HG02885 (cell line): ENCODE measurements at regions not wholly inside any gene's neighbourhood (a gene's known extent, or its start where the extent isn't known, plus 50 kb on each side); places are given as distances from the start of the nearest gene placed in this dataset.
"Not testable (repeated sequence)": the region's sequence is repeated elsewhere in the genome, so short reads cannot be mapped to it uniquely, and the experiment has no call there.

ENCODE experiments used
- ATAC-seq: cut with Tn5 transposase; IDR thresholded peaks from one replicate; pipeline ENCODE4 v1.9.1; 2021; ENCODE audit warnings: mild to moderate bottlenecking; ENCODE audit not compliant: unreplicated experiment, poor library complexity

DNA sequence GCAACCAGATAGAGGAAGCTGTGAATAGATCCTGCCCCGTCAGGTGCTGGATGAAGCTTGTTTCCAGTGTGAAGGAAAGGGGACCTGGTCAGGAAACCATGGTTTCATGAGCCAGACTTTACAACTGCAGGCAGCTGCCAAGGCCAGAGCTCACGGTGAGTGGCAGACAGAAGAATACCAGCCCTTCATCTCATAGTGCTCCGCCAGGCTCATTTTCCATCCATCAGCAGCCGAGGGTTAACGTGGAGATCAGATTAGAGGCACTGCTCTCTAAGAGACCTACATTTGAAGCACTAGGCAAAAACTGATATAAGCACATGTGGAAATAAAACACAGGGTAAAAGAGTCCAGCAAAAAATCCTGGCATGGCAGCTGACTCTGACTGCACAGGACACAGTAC lies 172.4 kb downstream of the CD24 start:
- no peak for ATAC-seq

DNA sequence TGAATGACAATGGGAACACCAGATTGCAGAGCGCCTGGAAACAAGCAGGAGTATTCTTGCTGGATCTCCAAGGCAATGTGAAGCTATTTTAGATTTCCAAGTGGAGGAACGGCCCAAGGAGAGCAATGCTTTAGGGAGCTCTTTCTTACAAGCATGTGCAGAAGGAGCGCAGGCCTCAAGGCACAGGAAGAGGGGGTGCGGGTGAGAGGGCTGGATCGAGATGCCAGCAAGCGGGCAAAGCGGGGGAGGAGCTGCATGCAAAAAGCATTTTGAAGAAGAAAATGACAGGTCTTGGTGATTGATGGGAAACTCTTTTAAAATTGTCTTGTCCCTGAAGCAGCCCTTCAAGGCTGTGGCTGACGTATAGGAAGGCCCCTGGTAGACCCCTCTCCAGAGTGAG lies 171.9 kb downstream of the QRSL1 start:
- no peak for ATAC-seq

DNA sequence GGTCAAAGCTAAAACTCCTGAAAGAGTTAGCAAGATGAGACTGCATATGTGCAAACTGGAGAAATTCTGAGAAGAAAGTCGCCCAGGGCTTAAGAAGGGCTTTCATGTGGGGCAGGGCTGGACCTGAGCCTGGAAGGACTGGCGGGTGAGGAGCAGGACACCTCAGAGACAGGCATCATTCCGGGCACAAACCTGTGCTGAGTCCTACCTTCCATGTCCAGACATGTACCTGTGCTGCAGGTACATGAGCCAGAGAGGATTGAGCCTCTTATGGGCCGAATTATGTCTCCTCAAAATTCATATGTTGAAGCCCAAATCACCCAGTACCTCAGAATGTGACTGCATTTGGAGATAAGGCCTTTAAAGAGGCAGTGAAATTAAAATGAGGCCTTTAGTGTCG lies 171.0 kb downstream of the QRSL1 start:
- no peak for ATAC-seq

DNA sequence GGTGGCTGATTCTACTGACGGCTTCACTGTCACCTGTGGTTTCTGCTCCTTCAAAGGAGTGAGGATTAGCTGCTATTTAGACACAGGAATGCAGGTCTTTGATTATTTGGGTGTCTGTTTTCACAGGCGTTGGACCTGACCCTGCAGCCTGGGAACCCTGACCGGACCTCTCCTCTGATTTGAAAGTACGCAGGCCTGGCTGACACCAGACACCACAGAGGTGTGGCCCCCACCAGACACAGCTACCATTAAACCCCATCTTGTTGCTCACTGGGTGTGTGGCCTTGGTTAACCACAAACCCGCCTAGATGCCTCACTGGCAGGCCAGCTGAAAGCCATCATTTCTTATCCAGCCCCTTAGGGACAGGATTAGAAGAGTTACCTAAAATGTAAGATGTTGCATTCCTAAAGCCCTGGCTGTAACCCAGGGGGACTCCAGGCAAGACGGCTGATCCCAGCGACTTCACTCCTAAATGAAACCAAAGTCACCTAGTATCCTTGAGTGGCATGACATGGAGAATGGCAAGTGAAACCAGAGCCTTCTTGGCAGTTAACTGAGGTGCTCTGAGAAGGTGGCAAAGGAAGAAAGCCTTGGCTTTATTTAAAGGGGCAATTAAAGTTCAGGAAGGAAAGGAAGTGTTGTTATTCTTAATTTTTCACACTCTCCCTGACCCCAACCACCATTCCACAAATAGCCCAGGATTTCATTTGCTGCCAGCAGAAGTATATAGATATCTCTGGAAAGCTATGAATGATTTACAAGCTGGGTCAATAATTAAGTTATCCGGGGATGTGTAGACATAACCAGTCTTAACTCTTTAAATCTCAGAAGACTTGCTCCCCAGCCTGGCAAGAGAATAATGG lies 169.9 kb downstream of the QRSL1 start:
- ATAC-seq = peak; percentile 70

DNA sequence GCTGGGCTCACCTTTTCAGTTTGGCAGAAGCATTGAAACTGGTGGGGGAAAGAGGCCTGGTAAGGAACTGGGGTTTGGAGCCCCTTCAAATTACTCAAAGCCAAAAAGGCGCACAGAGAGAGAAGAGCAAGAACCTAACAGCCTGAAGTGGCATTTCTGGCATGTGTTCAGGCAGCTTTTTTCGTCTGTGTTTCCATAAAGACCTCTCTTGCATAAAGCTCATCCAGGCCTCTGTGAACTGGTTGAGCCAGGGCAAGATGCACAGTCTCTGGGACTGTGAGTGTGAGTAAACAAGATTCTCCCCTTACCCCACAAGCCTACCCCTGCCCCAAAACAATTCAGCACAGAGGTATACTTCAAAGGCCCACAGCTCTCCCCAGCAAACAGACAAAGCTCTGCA lies 167.8 kb downstream of the QRSL1 start:
- ATAC-seq = no peak

DNA sequence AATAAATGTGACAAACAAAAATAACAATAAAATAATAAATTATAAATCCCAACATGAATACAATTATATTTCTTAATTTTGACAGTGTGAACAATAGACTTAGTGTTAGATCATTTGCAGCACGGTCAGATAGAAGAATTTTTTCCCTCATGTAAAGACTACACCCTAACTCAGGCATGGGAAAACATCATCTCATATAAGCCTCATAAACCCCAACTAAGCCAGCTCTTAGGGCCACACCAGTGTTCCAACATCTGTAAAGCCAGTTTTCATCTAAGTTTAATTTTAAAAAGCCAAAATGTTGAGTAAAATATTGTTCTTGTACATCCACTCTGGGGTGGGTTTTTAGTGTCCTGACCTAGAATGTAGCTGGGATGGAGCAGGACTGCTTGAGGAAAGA lies 167.4 kb downstream of the QRSL1 start:
- ATAC-seq = no peak

DNA sequence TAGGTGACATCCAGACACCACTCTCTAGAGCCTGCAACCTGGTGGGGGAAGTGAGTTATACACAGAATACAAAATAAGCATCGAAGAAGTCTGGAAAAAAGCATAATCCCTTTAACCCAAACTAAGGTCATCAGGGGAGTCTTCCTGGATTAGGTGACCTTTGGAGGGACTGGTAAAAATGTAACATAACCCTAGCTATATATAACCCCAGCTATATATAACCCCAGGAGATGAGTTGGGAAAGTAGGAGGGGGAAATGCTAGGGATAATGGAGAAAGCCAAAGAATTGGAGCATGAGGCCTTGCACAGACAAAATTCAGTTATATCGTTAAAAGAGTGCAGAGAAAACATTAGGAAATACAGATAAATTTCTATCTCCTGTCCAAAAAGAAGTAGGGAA lies 164.8 kb downstream of the QRSL1 start:
- ATAC-seq = no peak

DNA sequence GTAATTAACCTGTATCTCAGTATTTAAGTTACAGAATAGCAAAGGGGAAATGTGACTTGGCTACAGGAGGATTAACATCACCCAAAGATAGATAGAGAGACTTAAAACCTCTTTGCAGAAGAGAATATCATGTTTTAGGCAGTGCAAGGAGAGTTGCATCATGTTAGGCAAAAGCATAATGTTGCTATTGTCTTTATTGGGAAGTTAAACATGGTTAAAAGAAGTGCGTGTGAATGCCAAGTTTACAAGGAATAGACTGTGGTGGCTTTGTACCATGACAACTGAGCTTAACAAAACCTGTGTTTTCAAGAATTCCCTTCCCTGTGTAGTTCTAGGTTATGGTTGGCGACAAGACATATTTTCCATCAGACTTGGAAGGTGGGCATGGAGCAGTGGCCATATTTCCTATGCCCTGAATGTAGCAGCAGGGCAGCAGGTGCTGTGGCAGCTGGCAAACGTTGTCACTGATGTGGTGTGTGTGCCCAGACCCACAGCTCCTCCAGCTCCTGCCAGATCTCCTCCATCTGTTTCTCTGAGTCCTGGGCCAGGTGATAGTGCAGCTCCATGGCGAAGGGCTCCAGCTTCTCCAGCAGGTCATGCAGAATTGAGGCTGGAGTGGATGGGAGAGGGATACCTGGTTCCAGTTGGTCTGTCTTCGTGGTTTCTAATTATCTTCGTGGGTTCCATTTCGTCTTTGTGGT lies 163.3 kb downstream of the QRSL1 start:
- no peak for ATAC-seq

DNA sequence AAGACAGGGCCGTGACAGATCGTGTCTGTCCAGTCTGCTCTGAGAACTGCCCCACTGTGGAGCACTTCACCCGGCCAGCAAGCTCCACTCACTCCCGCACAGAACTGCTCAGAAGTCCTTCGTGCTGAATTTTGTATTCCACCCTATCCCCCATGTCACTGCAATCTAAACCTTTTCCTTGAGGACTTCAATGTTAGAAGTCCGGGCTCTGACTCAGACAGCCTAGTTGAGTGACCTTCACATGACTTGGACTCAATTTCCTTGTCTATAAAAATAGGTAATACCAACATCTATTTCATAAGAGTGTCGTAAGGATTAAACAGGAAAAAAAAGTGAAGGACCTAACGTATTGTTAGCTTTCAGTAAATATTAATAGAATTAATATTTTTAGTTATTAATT lies 161.6 kb downstream of the QRSL1 start:
- no peak for ATAC-seq

DNA sequence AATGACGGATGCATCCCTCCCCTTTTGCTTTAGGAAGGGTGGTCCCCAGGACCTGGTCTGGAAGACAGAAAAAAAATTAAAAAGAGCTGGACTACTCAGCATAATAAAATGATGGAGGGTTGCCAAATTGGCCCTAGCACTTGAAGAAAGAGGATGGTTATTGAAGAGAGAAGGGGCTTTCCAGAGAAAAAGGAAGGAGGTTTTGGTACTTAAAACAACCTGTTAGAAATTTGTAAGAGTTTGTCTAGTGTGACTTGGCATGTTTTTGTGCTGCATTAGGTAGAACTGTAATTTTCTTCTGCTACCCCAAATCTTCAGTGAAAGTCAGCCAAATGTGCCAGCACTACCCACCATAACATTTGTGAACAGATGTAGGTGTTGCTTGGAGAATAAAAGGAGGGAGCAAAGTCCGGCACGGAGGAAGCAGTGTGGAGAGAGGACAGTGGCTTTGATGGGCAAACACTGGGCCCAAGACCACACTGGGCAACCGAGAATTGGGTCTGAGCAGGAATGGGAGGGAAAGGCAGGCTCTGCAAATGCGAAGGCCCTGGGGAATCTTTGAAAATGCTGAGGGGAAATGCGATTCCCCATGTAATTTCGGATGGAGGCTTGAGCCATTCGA lies 160.9 kb downstream of the QRSL1 start:
- no peak for ATAC-seq

DNA sequence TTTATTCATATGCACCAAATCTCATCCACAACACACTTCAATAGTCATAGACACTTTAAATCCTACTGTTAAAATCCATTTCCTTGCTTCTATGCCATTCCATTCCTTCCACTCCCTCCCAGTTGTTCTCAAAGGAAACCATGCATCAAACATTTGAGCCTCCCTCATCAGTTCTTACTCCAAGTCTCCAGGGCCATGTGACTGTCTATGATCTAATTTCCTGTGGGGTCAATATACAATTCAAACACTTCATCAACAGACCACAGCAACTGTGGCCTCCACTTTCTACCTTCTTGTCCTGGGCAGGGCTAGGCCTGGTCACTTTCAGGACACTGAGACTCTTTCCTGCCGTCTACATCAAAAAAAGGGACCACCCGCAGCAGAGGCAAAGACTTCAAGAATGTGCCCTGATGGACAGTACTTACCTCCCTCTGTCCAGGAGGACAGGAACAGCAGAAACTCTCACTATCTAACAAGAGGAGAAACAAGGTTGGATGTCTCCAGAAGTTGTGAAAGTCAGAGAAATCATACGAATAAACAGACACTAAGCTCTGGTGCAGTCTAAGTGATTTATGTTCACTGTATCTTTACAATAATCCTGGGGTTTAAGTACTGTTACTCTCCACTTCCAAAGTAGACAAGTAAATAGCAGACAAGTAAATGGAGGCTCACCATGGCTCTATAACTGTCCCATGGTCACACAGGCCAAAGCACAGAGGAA lies 160.2 kb downstream of the QRSL1 start:
- no peak for ATAC-seq

DNA sequence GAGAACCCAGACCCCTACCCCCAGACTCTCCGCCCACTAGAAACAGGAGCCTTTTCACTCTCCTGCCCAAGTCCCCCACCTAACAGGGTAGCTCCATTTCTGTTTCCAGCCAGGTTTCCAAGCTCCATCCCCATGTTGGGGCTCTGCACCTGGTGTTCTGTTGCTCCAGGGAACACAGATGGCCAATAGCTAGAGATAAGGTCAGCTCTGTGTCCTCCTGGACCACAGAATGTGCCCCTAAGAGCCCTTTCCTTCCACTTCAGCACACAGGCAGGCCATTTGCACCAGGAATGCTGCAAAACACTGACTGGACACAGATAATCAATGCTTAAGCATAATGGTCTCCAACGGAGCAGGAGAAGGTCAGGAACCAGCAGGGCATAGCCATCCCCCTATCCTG lies 159.4 kb downstream of the QRSL1 start:
- ATAC-seq = no peak

DNA sequence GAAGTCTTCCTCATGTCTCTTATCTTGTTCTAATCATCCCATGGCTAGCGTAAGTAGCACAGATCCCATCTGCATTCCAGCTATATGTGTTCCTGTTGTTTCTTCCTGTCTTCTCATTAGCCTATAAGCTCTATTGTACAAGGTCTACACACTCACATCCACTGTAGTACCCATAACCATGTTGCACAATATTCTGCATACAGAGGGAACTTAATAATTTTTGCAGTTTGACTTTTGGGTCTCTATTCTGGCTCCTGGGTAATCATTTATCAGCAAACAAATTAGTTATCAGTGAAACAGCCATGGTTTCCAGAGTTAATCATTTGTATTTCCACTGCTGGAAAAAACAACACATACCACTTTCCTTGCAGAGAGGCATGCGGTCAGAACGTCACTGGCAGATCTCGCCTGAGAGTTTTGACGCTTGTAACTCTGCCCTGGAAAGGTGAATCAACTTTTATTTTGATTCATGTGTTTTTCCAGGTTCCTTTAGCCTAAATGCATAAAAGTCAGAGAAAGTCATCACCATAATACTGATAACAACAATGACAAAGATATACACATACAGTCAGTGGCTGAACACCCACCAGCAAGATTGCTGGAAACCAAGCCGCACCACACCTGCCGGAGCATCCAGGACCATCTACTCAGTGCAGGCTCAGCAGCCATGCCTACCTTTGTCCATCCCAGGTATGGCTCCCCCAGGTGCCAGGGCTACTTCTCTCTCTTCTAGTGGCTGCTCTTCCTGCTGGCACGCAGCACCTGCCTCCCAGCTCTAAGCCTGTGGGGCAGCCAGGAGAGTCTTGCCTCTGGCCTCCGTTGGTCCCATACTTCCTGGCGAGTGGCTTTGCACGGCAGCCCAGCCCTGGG lies 158.2 kb downstream of the QRSL1 start:
- ATAC-seq = no peak

DNA sequence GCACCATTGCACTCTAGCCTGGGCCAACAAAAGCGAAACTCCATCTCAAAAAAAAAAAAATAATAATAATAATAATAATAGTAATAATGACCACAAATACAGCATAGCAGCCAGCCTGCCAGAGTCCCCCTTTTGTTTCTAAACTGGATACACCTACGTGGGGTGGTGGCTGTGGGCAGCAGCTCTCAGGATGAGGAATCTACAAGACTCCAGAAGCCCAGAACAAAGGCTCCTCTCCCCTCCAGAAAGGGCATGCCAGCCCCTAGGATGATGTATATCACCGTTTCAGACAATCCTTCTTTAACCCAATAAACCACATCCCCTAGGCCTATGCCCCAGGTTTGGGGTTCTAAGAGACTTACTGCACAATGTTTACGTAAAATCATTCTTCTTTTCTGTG lies 155.9 kb downstream of the QRSL1 start:
- ATAC-seq = no peak

DNA sequence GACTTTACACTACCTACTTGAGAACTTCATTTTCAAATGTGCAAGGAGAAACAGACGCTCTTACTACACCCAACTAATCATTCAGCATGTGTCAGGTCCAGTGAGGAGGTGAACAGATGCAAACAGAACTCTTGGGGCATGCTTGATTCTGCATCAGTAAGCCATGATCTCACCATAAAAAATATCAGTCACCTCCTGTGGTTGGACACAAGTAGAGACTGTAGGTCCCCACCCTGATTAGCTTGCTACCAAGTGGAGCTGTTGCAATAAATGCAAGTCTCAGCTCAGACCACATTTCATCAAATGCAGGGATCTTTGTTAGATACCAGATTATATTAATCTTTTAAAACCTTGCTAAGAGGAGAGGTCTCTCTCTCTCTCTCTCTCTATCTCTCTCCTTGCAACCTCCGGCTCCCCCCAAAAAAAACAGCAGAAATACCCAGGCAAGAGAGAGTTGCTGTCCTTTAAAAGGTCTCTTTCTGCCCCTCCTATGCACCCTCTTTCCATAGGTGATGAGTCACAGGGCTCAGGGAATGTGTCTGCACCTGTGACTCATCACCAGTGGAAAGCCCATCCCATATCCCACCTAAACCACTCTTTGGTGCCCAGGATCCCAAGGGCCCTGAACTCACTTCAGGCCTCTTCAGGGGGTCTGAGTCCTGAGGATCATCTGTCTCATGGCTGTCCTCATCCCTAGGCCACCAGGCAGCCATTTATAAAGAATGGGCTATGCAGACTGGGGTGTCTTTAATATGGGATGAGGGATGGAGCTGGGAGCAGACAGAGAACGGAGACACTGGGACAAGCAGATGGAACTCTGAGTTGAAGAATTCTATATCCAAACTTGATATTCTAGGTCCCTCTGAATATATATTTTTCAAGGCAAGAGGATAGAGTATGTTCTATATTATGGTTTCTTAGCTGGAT lies 154.5 kb downstream of the QRSL1 start:
- no peak for ATAC-seq

DNA sequence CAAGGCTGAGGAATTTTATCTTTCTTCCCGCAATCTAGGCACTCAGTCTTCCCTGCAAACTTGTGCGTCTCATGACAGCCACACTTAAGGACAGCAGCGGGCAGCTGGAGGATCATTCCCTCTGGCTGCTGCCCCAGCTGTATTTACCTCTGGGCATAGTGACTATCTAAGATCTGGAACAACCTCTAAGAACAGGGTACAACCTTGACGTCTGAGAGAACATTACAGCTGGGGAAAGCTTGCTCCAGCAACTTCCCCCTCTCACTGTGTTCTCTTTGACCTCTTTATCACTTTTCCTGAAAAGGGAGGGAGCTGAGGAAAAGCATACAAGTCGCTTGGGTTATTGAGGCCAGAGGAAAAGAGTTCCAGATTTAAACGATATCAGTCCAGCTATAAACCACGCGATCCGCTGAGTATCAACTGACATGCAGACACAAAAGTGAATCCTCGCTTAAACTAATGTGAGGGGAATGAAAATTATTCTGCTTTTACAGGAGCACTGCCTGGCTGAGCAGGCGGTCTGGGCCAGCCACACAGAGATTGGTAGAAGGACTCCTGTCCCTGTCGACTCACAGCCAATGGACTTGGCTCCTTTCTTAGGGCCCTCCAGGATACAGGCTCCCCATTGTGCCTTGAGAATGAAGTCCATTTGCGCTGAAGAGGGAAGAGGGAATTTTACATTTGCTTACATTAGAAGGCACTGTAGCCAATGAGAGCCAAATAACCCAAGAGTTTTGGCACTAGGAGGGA lies 153.3 kb downstream of the QRSL1 start:
- ATAC-seq = no peak

DNA sequence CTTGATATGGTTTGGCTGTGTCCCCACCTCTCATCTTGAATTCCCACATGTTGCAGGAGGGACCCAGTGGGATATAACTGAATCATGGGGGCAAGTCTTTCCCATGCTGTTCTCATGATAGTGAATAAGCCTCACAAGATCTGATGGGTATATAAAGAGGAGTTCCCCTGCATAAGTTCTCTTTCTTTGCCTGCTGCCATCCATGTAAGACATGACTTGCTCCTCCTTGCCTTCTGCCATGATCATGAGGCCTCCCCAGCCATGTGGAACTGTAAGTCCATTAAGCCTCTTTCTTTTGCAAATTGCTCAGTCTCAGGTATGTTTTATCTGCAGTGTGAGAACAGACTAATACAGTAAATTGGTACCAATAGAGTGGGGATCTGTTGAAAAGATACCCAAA lies 150.2 kb downstream of the QRSL1 start:
- not testable (repeated sequence) for ATAC-seq

DNA sequence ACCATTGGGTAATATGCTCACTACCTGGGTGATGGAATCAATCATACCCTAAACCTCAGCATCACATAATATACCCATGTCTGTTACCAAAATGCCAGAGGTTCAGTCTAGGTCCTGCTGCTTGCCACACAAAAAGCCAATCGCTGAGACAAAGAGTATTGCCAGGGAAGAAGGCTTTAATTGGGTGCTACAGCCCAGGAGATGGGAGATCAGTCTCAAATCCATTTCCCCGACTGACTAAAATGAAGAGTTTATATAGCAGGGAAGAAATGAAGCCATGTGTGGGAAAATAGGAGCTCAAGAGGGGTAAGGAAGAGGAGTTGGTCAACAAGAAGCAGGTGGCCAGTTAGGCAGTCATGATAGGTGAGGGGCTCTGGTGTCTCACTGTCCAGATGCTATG lies 149.6 kb downstream of the QRSL1 start:
- no peak for ATAC-seq
